ENCODE measurements at regions not wholly inside any gene's neighbourhood (a gene's known extent, or its start where the extent isn't known, plus 50 kb on each side); places are given as distances from the start of the nearest gene placed in this dataset.
"Not testable (repeated sequence)": the region's sequence is repeated elsewhere in the genome, so short reads cannot be mapped to it uniquely, and the experiment has no call there.

- Mint-ChIP-seq H3K36me3 (ENCODE audit: low read depth) (no peaks in the 10 kb centered on the region), H3K27ac (no peak overlapping the region), H3K9me3 (no peaks in the 10 kb centered on the region), H3K4me1 (ENCODE audit: low read depth) (no peaks in the 10 kb centered on the region), H3K27me3 (peaks cover 3% of the 10 kb centered on the region), H3K4me3 (no peak overlapping the region)
- ATAC-seq (no peak), DNase-seq (no peak)
- CTCF ChIA-PET: no interaction called here
- TF ChIP-seq CTCF (IDR thresholded peaks at IDR 0.05): no peak
- intact Hi-C loops (cut with micrococcal nuclease): no loop called here
- POLR2A ChIA-PET: no interaction called here
Observed at GRCh38 chr9:120308495-120308894, 271.5 kb downstream of the CDK5RAP2 start.

GRCh38 chr9:120307599-120307998 lies 272.4 kb downstream of the CDK5RAP2 start:
- ChIA-PET CTCF (no interaction called here), POLR2A (no interaction called here)
- ATAC-seq: no peak
- DNase-seq: no peak
- Mint-ChIP-seq H3K36me3 (ENCODE audit: low read depth) (no peaks in the 10 kb centered on the region), H3K27ac (no peak overlapping the region), H3K4me3 (no peak overlapping the region), H3K27me3 (peaks cover 4% of the 10 kb centered on the region), H3K4me1 (ENCODE audit: low read depth) (no peaks in the 10 kb centered on the region), H3K9me3 (no peaks in the 10 kb centered on the region)
- intact Hi-C loops (cut with micrococcal nuclease): no loop called here
- TF ChIP-seq CTCF (IDR thresholded peaks at IDR 0.05): no peak

GRCh38 chr9:120306561-120306960 lies 273.4 kb downstream of the CDK5RAP2 start:
- Mint-ChIP-seq H3K36me3 (ENCODE audit: low read depth) (no peaks in the 10 kb centered on the region), H3K4me1 (ENCODE audit: low read depth) (no peaks in the 10 kb centered on the region), H3K27me3 (peaks cover 4% of the 10 kb centered on the region), H3K4me3 (no peak overlapping the region), H3K9me3 (no peaks in the 10 kb centered on the region), H3K27ac (no peak overlapping the region)
- no peak for DNase-seq
- intact Hi-C loops (cut with micrococcal nuclease): no loop called here
- TF ChIP-seq CTCF (IDR thresholded peaks at IDR 0.05): no peak
- no peak for ATAC-seq
- CTCF ChIA-PET: no interaction called here
- POLR2A ChIA-PET: no interaction called here

GRCh38 chr9:120306088-120306487 lies 273.9 kb downstream of the CDK5RAP2 start:
- ChIA-PET POLR2A (no interaction called here), CTCF (no interaction called here)
- ATAC-seq (no peak), DNase-seq (no peak)
- no peak overlapping the region for H3K4me3 Mint-ChIP-seq
- no peak overlapping the region for H3K27ac Mint-ChIP-seq
- intact Hi-C loops (cut with micrococcal nuclease): no loop called here
- no peaks in the 10 kb centered on the region for H3K4me1 Mint-ChIP-seq (ENCODE audit: low read depth)
- H3K9me3 Mint-ChIP-seq: no peaks in the 10 kb centered on the region
- H3K36me3 Mint-ChIP-seq (ENCODE audit: low read depth): no peaks in the 10 kb centered on the region
- no peak for TF ChIP-seq CTCF (IDR thresholded peaks at IDR 0.05)
- H3K27me3 Mint-ChIP-seq: peaks cover 4% of the 10 kb centered on the region

- not testable (repeated sequence) for H3K27ac Mint-ChIP-seq, DNase-seq, H3K27me3 Mint-ChIP-seq
Observed at GRCh38 chr9:120304896-120305295, 275.1 kb downstream of the CDK5RAP2 start.

GRCh38 chr9:120303519-120303918 lies 276.4 kb downstream of the CDK5RAP2 start:
- Mint-ChIP-seq H3K4me3 (no peak overlapping the region), H3K9me3 (no peaks in the 10 kb centered on the region), H3K27me3 (peaks cover 1% of the 10 kb centered on the region), H3K27ac (no peak overlapping the region), H3K4me1 (ENCODE audit: low read depth) (no peaks in the 10 kb centered on the region), H3K36me3 (ENCODE audit: low read depth) (no peaks in the 10 kb centered on the region)
- CTCF ChIA-PET: no interaction called here
- ATAC-seq: no peak
- POLR2A ChIA-PET: interaction anchor here (1.1 kb wide), 1 partner anchor 19 kb away, joined by 3 read pairs; no protein-coding TSS in a partner anchor
- DNase-seq: no peak
- intact Hi-C loops (cut with micrococcal nuclease): no loop called here
- TF ChIP-seq CTCF (IDR thresholded peaks at IDR 0.05): no peak

More at GRCh38 chr9:120304896-120305295, 275.1 kb downstream of the CDK5RAP2 start:
- POLR2A ChIA-PET; CTCF ChIA-PET; ATAC-seq; H3K4me1 Mint-ChIP-seq (ENCODE audit: low read depth); intact Hi-C loops (cut with micrococcal nuclease); H3K36me3 Mint-ChIP-seq (ENCODE audit: low read depth); H3K9me3 Mint-ChIP-seq; H3K4me3 Mint-ChIP-seq: not testable (repeated sequence)

All from activated CD8-positive, alpha-beta T cell treated with anti-CD3 and anti-CD28 coated beads for 36 hours (primary cell).